Activated T-cell treated with anti-CD3 and anti-CD28 coated beads for 1 hour (primary cell): ENCODE measurements at regions not wholly inside any gene's neighbourhood (a gene's known extent, or its start where the extent isn't known, plus 50 kb on each side); places are given as distances from the start of the nearest gene placed in this dataset.
"Not testable (repeated sequence)": the region's sequence is repeated elsewhere in the genome, so short reads cannot be mapped to it uniquely, and the experiment has no call there.

Experiments
- DNase-seq: peaks from one replicate; pipeline ENCODE4 v3.0.0-alpha.2; 2020; ENCODE audit warnings: low read depth

DNA sequence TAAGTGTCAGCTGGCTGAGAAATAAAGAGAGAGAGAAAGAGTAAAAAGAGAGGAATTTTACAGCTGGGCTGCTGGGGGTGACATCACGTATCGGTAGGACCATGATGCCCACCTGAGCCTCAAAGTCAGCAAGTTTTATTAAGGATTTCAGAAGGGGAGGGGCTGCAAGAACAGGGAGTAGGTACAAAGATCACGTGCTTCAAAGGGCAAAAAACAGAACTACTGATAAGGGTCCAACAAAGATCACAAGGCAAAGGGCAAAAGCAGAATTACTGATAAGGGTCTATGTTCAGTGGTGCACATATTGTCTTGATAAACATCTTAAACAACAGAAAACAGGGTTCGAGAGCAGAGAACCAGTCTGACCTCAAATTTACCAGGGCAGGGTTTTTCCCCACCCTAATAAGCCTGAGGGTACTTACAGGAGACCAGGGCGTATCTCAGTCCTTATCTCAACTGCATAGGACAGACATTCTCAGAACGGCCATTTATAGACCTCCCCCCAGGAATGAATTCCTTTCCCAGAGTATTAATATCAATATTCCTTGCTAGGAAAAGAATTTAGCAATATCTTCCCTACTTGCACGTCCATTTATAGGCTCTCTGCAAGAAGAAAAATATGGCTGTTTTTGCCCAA is 128.3 kb upstream of the PZP start:
- not testable (repeated sequence) for DNase-seq

DNA sequence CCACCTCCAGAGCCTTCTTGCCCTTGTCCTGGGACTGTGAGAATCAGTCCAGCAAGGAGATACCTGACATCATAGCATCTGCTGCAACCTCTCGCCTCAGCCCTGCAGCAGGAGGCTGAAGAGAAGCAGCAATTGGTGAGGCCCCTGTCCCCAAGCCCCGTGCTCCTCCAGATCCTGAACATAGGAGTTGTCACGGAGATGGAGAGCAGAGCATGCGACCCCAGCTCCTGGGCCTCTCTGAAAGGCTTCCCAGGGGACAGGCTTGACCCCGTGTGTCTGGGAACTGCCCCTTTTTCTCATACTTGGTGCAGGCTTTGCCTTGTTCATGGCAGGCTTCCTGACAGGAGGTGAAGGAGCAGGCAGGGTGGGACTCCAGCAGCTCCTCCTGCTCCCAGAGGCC is 127.7 kb upstream of the PZP start:
- DNase-seq, result no peak

DNA sequence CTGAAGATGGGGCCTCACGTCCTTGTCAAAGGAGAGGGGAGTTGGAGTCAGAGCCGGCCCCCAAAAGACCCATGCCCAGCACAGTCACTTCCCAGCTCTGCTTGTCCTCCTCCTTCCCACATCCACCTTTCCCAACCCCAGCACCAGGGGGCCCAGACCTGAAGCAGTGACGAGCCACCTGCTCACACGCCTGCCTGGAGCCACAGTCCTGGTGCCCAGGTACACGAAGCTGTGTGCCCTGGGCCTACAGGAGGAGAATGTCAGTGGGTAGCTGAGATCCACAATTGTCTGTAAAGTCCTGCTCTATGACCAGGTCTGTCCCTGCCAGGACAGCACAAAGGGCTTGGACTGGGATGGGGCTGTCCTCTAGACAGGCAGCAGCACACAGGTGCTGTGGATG is 126.8 kb upstream of the PZP start:
- DNase-seq, result no peak

DNA sequence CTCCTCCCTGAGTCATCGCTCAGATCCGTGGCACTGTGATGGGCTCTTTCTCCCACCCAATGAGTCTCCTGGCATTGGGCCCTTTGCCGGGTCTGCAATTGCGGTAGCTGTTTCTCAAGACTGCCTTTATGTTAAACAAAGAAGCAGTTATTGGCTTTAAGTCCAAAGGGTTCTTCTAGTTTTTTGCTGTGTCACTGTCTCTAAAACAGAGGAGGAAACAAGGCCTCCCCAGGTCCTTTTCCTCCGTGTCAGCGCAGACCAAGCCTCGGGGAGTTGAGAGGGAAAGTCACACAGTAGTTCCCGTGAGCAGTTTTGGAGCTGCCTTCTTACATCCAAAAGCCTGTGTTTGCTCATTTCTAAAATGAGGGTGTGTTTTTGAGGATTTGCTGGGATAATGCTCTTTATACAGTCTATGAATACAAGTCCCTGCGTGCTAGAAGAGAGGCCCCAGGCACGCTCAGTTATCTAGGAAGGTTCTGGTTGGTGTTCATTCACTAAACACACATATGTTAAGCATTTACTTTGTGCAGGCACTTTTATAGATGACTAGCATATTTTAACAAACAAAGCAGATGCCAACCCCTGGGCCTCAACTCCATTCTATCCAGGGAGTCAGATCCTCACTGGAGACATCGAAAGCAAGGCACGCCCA is 126.0 kb upstream of the PZP start:
- no peak for DNase-seq

DNA sequence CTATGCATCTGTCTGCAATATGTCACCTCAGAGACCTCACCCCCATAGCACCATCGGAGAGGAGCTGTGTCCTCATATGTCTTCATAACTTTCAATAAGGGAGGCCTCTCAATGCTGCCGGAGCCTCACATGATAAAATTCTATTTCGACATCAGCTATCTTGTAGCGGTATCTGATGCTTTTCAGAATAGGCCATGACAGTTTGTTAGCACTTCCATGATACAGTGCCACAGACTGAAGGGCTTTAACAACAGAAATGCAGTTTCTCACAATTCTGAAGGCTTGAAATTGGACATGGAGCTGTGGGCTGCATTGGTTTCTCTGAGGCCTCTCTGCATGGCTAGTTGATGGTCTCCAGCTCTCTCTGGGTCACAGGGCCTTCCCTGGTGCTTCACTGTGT is 125.0 kb upstream of the PZP start:
- no peak for DNase-seq

DNA sequence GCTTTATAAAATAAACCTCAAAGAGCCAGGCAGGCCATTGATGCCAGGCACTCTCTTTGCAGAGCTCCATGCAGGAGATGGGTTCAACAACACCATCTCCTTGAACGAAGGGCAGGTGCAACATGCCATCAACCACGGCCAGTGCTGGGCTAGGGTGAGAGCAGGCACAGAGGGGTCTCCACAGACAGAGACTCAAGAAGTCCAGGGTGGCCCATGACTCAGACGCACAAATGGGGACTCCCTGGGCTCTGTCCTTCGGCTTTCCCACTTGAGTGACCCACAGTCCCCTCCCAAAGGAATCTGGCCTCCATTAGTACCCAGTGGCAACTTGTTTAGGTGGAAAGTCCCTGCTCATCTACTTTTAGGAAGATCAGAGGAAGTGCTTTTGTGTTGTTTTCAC is 124.4 kb upstream of the PZP start:
- no peak for DNase-seq

DNA sequence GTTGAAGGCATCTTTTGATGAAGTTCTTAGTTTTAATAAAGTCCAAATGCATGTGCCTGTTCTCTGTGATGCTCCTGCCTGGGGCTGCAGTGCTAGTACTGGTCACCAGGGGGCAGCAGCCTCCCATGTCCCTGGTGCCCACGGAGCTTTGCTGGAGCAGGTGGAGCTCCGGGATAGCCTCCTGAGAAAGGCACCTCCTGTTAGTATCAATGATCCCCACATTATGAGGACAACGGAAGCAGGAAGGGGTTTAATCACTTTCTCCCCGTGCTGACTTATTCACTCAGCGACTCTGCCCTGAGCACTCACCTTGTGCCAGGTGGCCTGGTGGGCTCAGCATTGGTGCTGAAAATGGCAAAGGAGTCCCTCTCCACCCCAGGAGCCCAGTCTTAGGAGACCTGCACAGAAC is 123.0 kb upstream of the PZP start:
- peak; percentile 66 for DNase-seq

DNA sequence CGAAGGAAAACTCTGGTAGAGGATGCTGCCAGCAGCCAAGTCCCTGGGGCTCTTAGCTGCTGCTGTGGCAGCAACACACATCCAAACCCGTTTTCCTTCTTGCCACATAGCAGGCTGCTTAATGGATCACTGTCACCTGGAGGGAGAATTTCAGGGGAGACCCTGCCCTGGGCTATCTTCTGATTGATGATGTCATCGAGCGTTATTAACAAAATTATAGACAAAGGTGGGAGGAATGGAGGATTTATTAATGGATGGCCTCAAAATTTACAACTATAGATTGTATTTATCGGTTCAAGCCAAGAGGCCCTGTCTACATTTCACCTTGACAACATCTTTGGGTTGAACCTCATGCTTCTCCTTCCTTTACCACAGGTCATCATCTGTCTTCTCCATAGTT is 120.8 kb upstream of the PZP start:
- DNase-seq, result no peak

DNA sequence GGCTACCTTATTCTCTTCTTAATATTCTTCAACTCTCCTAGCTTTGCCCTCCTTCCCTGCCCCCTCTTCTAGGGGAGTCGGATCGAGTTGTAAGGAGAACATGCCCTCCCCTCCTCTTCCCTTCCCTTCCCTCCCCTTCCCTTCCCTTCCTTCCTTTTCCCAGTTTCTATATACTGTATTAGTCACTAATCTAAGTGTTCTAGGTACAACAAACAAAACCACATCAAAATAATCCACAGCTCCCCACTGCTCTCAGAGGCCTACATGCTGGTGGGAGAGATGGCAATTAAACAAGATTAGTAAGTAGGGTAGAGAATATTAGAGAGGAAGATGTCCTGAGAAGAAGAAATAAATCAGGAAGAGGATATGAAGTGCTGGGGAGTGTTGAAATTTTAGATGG is 119.9 kb upstream of the PZP start:
- DNase-seq, result no peak

DNA sequence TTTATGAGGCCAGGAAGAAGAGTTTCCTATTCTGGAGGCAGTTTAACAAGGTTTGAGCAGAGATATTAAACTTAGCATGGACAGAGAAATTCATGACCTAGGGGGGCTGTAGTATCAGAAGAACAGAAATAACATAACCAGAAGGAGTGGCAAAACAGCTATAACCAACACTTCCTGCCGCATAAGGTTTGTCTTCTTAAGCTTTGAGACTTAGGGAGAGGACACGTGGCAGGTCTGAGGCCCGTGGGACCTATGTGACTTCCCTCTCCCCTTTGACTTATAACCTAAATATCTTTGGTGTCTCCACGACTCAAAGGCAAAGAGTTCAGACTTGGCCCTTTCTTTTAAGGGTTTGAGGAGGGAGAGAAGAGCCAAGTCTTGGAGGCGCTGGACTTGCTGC is 119.1 kb upstream of the PZP start:
- no peak for DNase-seq

DNA sequence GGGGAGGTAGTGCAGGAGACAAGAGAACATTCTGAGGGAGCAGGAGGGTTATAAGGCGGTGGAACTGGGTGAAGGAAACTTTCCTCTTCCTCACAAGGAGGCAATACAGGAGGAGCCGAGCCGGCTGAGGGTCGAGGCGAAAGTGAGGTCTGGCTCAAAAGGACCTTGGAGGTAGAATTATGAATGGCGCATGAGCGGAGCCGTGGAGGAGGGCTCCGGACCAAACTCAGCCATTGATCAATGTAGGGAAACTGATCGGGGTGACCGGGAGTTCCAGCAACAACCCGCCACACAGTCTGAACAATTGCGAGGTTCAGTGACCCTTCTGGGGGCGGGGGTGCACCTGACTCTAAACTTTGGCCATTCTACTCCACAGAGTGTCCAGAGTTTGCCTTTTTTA is 118.7 kb upstream of the PZP start:
- not testable (repeated sequence) for DNase-seq

DNA sequence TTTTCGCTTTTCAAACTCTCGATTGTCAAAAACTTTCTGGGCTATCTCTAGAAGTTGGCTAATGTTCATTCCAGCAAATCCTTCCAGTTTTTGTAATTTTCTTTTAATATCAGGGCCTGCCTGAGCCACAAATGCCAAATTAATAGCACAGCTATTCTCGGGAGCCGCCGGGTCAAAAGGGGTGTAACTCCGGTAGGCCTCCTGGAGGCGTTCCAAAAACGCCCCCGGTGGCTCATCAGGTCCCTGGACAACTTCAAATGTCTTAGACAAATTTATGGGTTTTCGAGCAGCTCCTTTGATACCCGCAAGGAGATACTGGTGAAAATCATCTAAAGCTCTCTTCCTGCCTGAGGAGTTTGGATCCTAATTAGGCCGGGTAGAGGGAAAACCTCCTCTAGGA is 117.9 kb upstream of the PZP start:
- no peak for DNase-seq

DNA sequence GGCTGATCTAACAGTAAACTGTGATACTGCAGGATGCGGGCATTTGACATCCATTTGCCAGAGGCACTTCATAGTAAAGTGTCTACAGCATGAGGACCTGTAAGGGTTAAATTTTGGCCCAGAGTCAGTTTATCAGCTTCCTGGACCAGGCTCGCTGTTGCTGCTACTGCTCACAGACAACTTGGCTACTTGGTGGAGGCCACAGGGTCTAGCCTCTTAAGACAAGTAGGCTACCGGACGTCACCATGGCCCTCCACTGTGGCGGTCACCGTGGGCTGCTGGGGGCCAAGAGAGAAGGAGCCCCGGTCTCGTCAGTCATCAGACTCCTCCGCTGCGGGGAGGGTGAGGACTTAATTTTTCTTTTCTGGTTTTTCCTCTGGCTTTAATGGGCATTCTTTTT is 117.3 kb upstream of the PZP start:
- DNase-seq, result no peak

DNA sequence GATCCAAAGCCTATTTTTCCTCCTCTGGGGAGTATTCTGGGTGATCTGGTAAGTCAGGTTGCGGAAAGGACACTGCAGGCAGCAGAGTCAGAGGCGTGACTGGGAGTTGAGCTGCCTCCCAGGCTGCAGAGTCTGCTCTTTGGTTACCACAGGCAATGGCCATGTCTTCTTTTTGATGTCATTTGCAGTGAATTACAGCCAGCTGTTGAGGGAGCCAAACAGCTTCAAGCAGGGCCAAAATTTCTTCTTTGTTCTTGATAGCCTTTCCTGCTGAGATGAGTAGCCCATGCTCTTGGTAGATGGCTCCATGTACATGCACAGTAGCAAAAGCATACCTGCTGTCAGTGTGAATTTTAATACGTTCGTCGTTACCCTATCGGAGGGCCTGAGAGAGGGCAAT is 116.6 kb upstream of the PZP start:
- no peak for DNase-seq

DNA sequence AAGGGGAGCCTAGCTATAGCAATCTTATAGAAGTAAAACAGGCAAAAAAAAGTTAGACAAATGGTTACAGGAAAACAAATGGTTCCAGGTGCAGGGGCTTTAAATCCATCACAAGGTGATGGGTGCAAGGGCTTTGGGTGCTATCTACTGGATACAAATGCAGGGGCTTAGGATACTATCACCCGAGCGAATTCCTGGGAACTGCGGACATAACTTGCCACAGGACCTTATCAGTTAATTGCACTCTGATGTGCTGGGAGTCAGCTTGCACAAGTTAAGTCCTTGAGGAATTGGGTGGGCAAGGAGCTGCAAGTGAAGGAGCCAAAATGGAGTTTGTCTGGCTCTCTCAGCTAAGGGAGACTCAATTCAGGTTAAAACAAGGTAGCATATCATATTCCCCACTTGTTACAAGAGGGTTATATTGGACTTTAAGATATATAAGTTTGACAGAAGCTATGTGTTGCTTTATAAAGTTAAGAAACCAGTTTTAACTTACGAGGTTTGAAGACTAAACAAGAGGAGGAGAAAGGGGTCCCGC is 115.0 kb upstream of the PZP start:
- no peak for DNase-seq

DNA sequence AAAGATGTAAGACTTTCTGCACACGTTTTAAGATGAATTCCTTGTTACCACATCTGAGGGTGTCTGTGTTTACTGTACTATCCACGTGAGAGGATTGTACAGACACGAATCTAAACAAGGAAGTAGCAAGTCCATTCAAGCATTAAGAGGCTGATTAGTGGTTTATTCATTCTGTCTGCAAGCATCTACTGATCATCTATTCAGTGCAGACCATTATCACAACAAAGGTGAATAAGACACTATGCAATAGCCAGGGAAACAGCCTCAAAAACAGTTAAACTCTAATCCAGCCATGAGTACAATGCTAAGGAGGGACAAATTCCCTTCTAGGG is 111.6 kb upstream of the PZP start:
- no peak for DNase-seq

DNA sequence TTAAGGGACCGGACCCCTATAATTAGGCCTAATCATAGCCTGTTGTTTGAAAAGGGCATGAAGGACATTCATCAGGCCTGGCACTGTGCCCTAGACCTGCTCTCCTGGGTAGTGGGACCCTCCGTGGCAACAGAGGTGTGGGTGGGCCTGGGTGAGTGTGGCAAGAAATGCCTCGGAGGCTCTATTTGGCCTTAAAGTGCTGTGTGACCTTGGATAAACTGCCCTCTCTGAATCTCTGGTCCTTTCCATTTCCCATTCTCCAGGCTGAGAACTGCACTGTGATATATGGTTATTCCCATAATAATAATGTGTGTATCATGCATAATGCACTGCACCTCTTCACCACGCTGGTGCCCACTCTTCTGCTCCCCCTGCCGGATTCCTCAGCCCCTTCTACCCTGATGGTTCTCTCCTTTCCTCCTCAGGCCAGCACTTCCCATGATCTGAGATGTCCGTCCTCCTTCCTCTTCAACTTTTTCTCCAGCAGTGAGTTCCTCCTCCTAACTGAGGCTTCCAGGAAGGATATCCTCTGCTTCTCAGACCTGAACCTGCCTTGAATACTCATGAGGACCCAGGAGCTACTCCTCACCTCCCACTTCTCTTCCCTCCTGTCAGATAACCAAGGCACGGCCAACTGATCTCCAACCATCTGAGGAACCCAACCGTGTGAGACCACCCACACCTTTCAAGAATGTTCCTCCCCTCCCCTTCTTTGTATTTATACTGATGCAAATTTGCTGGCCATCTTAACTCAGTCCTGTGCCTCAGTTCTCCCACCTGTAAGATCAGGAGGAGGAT is 111.0 kb upstream of the PZP start:
- no peak for DNase-seq

DNA sequence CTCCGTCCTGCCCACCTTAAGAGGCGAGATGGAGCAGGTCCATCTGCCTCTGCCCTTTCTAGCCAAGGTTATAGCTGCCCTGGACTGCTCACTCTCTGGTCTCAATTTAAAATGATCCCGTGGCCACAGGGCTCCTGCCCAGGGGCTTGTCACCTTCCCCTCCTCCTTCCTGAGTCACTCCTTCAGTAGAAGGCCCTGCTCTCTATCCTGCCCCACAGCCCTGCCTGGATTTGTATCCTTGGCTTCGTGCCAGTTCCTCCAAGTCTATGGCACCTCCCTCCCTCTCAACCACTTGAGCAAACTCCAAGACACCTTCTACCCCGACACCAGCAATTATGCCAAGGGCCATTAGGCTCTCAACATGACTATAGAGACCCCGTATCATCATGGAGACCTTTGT is 105.3 kb upstream of the PZP start:
- not testable (repeated sequence) for DNase-seq

DNA sequence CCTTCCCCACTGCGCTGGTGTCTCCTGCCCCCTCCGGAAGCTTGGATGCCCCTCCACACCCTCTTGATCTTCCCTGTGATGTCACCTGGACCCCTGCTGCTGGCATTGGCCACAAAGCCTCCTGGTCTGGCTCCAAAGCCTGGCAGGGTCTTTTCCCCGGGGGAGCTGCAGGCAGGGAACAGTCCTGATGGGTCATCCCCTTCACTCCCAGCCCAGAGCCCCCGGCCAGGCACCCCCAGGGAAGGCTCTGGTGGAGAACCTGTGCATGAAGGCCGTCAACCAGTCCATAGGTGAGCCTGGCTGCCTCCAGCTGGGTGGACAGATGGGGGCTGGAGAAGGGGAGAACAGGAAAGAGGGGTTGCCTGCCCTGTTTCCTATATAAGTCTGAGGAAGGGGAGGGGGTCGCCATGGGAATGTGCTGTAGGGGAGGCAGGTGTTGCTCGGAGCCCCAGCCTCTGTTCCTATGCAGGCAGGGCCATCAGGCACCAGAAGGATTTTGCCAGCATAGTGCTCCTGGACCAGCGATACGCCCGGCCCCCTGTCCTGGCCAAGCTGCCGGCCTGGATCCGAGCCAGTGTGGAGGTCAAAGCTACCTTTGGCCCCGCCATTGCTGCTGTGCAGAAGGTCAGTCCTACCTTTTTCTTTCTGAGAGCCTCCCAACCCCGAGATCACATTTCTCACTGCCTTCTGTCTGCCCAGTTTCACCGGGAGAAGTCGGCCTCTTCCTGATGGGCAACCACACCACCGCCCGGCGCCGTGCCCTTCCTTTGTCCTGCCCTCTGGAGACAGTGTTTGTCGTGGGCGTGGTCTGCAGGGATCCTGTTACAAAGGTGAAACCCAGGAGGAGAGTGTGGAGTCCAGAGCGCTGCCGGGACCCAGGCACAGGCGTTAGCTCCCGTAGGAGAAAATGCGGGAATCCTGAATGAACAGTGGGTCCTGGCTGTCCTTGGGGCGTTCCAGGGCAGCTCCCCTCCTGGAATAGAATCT is 104.5 kb upstream of the PZP start:
- not testable (repeated sequence) for DNase-seq

DNA sequence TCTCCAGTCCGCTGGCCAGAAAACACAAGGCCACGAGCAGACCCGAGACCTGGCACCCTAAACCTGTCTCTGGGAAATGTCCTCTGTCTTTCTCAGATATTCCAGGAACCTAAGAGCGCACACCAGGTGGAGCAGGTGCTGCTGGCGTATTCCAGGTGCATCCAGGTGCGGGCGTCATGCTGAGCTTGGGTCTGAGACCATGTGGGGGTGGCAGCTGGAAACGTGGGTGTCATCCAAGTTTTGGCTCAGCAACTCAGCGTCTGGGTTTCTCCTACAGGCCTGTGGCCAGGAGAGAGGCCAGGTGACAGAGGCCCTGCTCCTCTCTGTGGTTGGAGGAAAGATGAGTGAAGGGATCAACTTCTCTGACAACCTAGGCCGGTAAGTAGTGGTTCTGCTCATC is 103.3 kb upstream of the PZP start:
- not testable (repeated sequence) for DNase-seq

DNA sequence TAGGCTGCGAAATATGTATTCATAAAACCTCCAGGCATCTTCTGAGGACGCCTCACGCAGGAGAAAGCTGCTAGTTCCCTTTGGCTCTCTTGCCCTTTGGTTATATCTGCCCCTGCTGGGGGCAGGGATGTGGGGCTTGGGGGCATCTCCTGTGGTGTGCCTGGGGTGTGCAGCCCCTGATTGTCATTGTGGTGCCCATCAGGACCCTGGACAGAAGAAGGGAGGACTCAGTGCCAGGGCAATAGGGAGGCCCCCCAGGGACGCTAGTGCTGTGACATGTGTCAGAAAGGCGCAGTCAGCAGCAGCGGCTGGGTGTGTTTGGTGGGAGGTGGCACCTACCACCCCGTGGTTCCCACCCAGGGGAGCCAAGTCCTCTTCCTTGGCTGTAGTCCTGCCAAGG is 102.5 kb upstream of the PZP start:
- not testable (repeated sequence) for DNase-seq

DNA sequence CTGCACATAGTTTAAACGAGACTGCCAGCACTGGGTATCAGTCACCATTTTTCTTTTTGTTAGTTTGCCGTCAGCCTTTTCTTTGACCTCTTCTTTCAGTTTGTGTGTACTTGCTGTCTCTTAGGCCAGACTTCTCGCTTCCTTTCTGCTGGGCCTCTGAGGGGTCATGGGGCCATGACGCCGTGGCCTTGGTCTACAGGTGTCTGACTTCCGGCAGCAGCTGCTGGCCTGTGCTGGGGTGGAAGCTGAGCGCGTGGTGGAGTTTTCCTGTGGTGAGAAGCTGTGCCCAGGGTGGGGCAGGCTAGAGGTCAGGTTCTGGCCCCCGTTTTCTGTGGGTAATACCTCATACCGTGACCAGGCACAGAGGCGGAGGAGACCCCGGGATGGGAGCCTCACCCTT is 101.6 kb upstream of the PZP start:
- not testable (repeated sequence) for DNase-seq
